Epidermal melanocyte (primary cell): ENCODE measurements at regions not wholly inside any gene's neighbourhood (a gene's known extent, or its start where the extent isn't known, plus 50 kb on each side); places are given as distances from the start of the nearest gene placed in this dataset.
"Not testable (repeated sequence)": the region's sequence is repeated elsewhere in the genome, so short reads cannot be mapped to it uniquely, and the experiment has no call there.

Source experiments
- DNase-seq: peaks from one replicate; pipeline ENCODE4 v3.0.0; 2011; ENCODE audit warnings: low spot score; ENCODE audit not compliant: insufficient read length

- DNase-seq, result no peak
Measured at GRCh38 chr5:63125392-63125791, 546.8 kb downstream of the LRRC70 start.

- no peak for DNase-seq
Measured at GRCh38 chr5:63124266-63124665, 545.6 kb downstream of the LRRC70 start.

DNA sequence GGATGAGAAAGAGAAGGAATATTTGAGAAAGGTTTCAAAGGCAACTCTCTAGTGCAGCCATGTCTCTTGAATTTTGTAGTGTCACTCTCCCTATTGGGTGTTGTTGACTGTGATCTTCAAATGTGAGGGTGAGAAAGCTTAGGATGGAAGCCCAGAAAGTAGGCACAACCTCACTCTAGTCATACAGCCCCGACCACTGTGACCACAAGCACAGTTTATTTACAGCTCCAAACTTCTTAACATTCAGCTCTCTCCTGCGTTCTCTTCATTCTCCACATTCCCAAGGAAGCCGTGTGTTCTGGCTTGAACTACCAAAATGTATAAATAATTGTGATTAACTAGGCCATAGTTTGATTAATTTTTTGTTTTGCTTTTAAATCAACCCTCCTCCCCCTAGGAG, 542.9 kb downstream of the LRRC70 start:
- DNase-seq, result no peak

DNA sequence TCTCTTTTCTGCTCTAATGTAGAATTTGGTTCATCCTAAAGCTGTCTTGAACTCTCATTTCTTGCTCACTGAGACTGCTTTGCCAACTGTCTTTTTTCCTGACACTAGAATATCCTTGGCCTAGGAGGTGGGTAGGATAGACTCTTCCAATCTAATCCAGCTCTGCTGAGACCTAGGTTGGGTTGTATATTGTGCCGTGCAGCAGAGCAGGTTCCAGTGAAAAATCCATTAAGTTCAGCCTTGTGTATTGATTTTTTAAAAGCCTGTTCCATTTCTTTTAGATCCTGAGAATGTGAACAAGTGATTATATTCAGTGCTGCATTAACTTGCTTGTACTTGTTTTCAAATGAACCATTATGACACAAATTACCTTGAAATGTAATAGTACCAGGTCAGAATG, 539.6 kb downstream of the LRRC70 start:
- DNase-seq, result no peak

DNA sequence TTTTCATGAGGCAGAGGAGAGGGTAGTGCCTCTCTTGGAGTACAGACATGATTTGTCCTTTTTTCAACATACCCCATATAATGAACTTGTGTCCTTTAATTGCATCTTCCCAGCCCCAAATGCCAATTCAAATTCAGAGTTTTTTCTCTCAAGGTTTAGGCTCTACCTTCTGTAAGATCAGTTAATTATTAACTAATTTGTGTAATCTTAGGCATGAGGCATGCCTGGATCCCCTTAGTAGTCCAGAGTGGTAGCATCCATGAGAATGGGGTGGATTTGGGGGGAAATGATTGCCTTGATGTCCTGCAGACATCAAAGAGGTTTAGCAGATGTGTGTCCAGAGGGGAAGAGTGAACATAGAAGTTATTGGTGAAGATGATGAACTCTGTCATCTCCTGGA, 533.3 kb downstream of the LRRC70 start:
- no peak for DNase-seq

DNA sequence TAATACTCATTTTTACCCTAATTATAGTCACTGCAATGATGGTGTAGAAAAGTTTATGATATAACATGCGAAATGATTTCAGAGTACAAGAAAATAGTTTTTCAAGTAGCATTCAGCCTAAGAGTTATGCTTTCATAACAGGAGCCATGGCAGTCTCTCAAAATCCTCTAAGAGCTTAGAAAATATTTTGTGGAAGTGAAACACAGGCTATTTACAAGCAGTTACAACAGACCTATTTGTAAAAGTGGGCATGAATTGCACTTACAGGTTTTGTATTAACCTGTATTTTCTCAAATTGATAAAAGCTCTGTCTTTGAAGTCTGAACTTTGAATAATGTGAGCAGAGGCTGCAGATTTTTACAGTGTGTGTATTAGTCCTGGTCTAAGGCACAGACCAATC, 523.3 kb downstream of the LRRC70 start:
- DNase-seq, result no peak

- no peak for DNase-seq
Measured at GRCh38 chr5:63097286-63097685, 518.7 kb downstream of the LRRC70 start.

DNA sequence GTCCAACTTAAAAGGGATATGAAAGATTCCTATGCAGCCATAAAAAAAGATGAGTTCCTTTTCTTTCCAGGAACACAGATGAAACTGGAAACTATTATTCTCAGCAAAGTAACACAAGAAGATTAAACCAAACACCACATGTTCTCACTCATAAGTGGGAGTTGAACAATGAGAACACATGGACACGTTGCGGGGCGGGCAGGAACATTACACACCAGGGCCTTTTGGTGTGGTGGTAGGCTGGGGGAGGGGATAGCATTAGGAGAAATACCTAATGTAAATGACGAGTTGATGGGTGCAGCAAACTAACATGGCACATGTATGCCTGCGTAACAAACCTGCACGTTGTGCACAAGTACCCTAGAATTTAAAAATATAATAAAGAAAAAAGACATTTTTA, 516.1 kb downstream of the LRRC70 start:
- no peak for DNase-seq

- no peak for DNase-seq
Measured at GRCh38 chr5:63089147-63089546, 510.5 kb downstream of the LRRC70 start.

DNA sequence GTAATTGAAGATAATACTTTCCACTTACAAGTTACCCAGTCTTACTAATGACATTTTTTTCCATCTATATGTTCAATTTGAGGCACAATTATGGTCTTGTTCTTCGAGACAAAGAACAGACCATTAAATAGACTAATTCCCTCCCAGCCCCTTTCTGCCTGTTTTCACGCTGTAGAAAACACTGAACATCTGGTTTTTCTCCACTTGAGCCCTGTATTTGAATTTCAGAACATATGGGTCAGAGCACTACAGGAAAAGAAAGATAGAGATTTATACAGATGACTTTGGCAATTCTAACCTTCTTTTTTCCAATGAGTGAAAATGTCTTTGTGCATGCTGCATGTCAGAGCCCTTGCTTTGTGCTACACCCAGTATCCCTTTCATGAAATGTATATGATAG, 506.9 kb downstream of the LRRC70 start:
- DNase-seq, result no peak

- DNase-seq, result not testable (repeated sequence)
Measured at GRCh38 chr5:63083689-63084088, 505.1 kb downstream of the LRRC70 start.

DNA sequence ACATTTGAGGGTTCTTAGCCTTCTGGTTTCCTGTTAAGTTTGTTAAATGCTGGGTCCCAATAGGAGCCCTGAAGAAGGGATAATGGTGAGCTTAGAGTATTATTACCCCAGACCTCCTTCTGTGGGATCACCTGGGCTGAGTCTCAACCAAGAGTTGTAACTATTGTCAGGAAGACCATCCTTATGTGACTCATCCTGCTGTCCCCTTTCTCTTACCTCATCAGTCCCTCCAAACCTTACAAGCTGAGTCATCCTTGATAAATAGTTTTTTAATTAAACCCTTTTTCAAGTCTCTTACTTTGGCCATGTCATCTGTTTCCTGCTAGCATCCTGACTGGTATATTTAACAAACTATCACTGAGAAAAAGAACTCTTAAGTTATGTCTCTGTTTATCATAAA, 502.8 kb downstream of the LRRC70 start:
- DNase-seq, result no peak

- no peak for DNase-seq
Measured at GRCh38 chr5:63070001-63070400, 491.4 kb downstream of the LRRC70 start.

- no peak for DNase-seq
Measured at GRCh38 chr5:63055421-63055820, 476.8 kb downstream of the LRRC70 start.

- DNase-seq, result no peak
Measured at GRCh38 chr5:63053019-63053638, 474.5 kb downstream of the LRRC70 start.

DNA sequence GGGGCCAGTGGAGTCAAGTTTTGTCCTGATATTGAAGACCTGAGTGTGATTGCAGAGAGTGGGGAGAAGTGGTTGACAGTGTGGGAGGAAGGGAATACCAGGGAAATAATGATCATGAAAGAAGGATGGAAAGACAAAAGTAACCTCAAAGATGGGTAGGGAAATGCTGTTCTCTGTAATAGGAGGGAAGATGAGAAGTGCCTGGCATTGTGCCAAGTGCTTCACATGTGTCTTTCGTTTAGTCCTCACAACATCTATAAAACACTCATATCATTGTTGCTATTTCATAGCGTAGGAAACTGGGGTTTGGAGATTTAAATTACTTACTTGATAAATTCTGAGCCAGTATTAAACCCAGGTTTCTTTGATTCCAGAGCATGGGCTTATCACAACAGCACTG, 472.3 kb downstream of the LRRC70 start:
- no peak for DNase-seq

- no peak for DNase-seq
Measured at GRCh38 chr5:63049935-63050334, 471.3 kb downstream of the LRRC70 start.

DNA sequence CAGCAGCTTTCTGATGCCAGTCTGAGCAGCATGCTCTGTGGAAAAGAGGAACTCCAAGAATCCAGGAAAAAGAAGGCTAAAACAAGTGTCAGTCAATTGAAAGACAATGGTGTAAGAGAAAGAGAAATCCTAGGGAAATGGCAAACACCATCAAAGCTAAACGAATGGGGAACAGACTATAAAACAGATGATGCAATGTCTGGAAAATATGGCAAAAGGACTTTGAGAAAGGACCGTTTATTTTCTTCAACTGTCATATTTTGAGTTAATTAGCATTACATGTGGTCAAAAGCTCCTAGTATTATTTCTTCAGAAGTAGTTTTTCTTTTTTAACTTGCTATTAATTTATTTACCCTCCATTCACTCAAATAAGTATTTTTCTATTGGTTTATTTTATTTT, 465.2 kb downstream of the LRRC70 start:
- DNase-seq, result no peak

DNA sequence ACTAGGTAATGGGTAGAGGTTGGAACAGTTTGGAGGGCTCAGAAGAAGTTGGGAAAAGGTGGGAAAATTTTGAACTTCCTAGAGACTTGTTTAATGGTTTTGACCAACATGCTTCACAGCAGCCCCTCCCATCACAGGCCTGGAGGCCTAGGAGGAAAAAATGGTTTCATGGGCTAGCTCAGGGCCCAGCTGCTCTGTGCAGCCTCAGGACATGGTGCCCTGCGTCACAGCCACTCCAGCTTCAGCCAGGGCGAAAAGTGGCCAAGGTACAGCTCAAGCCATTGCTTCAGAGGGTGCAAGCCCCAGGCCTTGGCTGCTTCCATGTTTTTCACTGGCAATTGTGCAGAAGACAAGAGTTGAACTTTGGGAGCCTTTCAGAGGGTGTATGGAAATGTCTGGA, 453.7 kb downstream of the LRRC70 start:
- no peak for DNase-seq

- no peak for DNase-seq
Measured at GRCh38 chr5:63029891-63030290, 451.3 kb downstream of the LRRC70 start.

GRCh38 chr5:63025679-63026078, 447.1 kb downstream of the LRRC70 start:
- DNase-seq, result no peak

DNA sequence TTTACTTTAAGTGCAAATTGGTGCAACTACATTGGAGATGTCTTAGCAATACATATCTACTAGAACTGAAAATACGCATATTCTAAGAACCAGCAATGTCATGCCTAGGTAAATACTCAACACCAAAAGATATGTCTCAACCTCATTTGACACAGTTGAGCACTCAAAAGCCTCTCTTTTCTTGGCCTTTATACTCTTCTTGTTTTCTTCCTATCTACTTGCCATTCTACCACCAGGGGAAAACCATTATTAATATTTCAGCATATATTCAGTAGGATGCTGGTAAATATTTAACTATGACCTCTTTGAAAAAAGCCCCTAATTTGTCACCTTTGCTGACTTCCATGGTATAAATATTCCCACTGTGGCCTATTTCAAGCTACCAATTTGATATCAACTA, 443.8 kb downstream of the LRRC70 start:
- DNase-seq, result no peak

DNA sequence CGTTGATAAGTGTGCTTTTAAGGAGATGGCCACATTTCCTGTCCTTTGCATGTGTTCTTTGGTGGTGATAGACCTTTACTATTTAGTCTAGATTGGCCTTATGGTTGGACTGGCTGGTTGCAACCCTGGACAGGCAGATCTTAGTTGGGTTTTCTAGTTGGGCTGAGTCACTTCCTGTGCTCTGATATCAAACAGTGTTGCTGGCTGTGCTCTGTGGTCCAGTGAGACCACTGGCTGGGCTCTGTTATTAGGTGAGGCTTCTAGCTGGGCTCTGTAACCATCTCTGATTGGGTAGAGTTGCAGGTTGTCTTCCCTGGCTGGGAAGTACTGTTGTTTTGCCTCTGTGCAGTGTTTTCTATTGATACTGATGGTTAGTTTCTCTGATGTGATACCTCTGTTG, 432.5 kb downstream of the LRRC70 start:
- no peak for DNase-seq

DNA sequence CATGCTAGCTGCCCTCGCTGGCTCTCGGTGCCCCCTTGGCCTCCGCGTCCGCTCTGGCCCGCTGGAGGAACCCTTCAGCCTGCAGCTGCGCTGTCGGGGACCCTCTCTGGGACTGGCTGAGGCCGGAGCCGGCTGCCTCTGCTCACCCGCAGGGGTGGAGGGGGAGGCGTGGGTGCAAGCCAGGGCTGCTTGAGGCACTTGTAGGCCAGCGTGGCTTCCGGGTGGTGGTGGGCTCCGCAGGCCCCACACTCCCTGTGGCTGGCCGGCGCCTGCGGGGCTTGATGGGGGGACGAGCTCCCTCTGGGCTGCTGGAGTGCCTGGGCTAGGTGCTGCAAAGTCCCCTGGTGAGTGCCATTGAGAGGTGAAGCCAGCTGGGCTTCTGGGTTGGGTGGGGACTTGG, 429.6 kb downstream of the LRRC70 start:
- no peak for DNase-seq
